DOHH2 (cell line): ENCODE measurements at regions not wholly inside any gene's neighbourhood (a gene's known extent, or its start where the extent isn't known, plus 50 kb on each side); places are given as distances from the start of the nearest gene placed in this dataset.

Experiments
- EZH2phosphoT487 ChIP-seq: fragments of 200-600 bp; sonication (generic); IDR thresholded peaks from 2 replicates; pipeline ENCODE4 v1.6.1; 2017; ENCODE audit warnings: borderline replicate concordance, mild to moderate bottlenecking, antibody characterized with exemption, low read length, moderate library complexity, mixed read lengths
- TF ChIP-seq, protein P1 (sequence below): fragments of 200-600 bp; sonication (generic); IDR thresholded peaks from one replicate; pipeline ENCODE4 v1.5.1; 2014; ENCODE audit warnings: antibody characterized with exemption, mild to moderate bottlenecking, low read depth, low read length; ENCODE audit not compliant: poor library complexity, severe bottlenecking

DNA sequence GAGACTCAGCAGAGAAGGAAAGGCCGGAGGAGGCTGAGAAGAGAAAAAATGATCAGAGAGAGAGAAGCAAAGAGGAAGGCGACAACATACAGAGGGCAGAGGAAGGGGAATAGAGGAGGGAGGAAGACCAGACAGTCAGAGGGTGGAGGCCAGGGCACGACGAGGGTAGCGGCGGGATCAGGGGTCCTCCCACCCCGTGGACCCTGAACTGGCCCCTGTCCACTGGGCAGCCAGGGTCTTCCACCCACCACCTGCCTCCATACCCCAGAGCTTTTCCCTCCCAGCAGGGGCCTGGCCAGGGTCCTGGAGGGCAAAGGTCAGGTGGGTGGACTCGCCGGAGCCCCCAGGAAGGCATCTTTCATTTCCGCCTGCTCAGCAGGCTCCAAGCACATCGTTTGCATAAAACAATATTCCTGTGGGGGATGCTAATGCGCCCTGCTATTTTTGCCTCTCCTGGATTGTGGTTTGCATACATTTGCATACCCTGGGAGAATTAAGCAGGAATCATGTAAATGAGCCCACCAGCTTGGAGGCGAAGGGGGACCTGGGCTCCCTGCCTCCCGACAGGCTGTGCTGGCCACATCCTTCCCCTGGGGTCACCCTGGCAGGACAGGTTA, 394.1 kb downstream of the MN1 start:
- TF ChIP-seq, protein P1, sequence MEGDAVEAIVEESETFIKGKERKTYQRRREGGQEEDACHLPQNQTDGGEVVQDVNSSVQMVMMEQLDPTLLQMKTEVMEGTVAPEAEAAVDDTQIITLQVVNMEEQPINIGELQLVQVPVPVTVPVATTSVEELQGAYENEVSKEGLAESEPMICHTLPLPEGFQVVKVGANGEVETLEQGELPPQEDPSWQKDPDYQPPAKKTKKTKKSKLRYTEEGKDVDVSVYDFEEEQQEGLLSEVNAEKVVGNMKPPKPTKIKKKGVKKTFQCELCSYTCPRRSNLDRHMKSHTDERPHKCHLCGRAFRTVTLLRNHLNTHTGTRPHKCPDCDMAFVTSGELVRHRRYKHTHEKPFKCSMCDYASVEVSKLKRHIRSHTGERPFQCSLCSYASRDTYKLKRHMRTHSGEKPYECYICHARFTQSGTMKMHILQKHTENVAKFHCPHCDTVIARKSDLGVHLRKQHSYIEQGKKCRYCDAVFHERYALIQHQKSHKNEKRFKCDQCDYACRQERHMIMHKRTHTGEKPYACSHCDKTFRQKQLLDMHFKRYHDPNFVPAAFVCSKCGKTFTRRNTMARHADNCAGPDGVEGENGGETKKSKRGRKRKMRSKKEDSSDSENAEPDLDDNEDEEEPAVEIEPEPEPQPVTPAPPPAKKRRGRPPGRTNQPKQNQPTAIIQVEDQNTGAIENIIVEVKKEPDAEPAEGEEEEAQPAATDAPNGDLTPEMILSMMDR, result no peak
- TF ChIP-seq EZH2phosphoT487, result no peak
